Endothelial cell of umbilical vein (primary cell): ENCODE measurements at regions not wholly inside any gene's neighbourhood (a gene's known extent, or its start where the extent isn't known, plus 50 kb on each side); places are given as distances from the start of the nearest gene placed in this dataset.

ENCODE experiments used
- BruUV-seq: library from RNA; stranded (reverse); fragments of 400-500 nt; replicated peaks from 2 replicates; lab custom pipeline; 2021; lab: Mats Ljungman, UMichigan
- CTCF ChIA-PET: fragments of 300-600, 350-600 bp; sonication (Branson Sonifier 250); formaldehyde crosslinking; loops from one replicate; lab custom pipeline; 2021; ENCODE audit warnings: antibody characterized with exemption, inconsistent platforms; lab: Charles Lee
- POLR2A ChIA-PET: fragments of 300-600, 350-600 bp; sonication (Branson Sonifier 250); formaldehyde crosslinking; loops from one replicate; lab custom pipeline; 2021; ENCODE audit warnings: antibody characterized with exemption, inconsistent platforms; lab: Charles Lee
- DNase-seq: peaks from one replicate; pipeline ENCODE4 v3.0.0-alpha.2; 2011; ENCODE audit warnings: low read depth, low spot score
- FAIRE-seq: peaks from 2 replicates; lab custom pipeline; 2011; peaks lifted over from hg19 to GRCh38; lab: Jason Lieb, UNC
- H2AFZ ChIP-seq: 2 replicates; pipeline ENCODE4 v1.6.0; 2012; ENCODE audit warnings: low read depth, low read length, control low read depth, inconsistent platforms
- H3K27ac ChIP-seq: 2 replicates; pipeline ENCODE4 v1.5.1; 2011; ENCODE audit warnings: low read depth, mild to moderate bottlenecking, control low read depth, low read length, moderate library complexity; ENCODE audit not compliant: insufficient read depth
- H3K27me3 ChIP-seq, 2 experiments: 2 replicates each; pipeline versions ENCODE4 v1.6.0 to v1.6.1; 2011; ENCODE audit warnings: low read length in 2 of 2, mixed read lengths in 1 of 2; ENCODE audit not compliant: control insufficient read depth in 2 of 2, insufficient read depth in 2 of 2
- H3K36me3 ChIP-seq, 2 experiments: 2 replicates in 1 of 2; 3 replicates in 1 of 2; pipeline ENCODE4 v1.5.1; 2011; ENCODE audit warnings: low read length in 2 of 2, mild to moderate bottlenecking in 1 of 2, moderate library complexity in 1 of 2; ENCODE audit not compliant: control insufficient read depth in 2 of 2, insufficient read depth in 2 of 2; ENCODE audit errors: extremely low read depth in 1 of 2
- H3K4me1 ChIP-seq: 3 replicates; pipeline ENCODE4 v1.5.1; 2011; ENCODE audit warnings: mild to moderate bottlenecking, low read length; ENCODE audit not compliant: control insufficient read depth, insufficient read depth; ENCODE audit errors: extremely low read depth
- H3K4me2 ChIP-seq: 2 replicates; pipeline ENCODE4 v1.6.1; 2011; ENCODE audit warnings: low read length, control low read depth, mixed read lengths; ENCODE audit not compliant: insufficient read depth
- H3K4me3 ChIP-seq, 3 experiments: fragments of 200-600 bp in 1 of 3; sonication (generic), shearing (Covaris generic) in 1 of 3; replicated peaks in 1 of 3; 2 replicates each; pipeline ENCODE4 v1.5.1; 2011 to 2016; ENCODE audit warnings: control low read depth in 3 of 3, low read length in 3 of 3, mild to moderate bottlenecking in 2 of 3, inconsistent platforms in 1 of 3, low read depth in 1 of 3, moderate library complexity in 1 of 3; ENCODE audit not compliant: insufficient read depth in 1 of 3
- H3K79me2 ChIP-seq: 2 replicates; pipeline ENCODE4 v1.6.0; 2012; ENCODE audit warnings: low read length, inconsistent platforms; ENCODE audit not compliant: control insufficient read depth, insufficient read depth
- H3K9ac ChIP-seq: replicated peaks from 2 replicates; pipeline ENCODE3; 2011; ENCODE audit warnings: low read length, control low read depth; ENCODE audit not compliant: insufficient read depth; ENCODE audit errors: extremely low read depth
- H3K9me1 ChIP-seq: replicated peaks from 3 replicates; pipeline ENCODE4 v1.6.0; 2011; ENCODE audit warnings: mild to moderate bottlenecking, low read length; ENCODE audit not compliant: control insufficient read depth, insufficient read depth; ENCODE audit errors: extremely low read depth
- H3K9me3 ChIP-seq: replicated peaks from 2 replicates; pipeline ENCODE4 v1.5.1; 2012; ENCODE audit warnings: low read length, inconsistent platforms; ENCODE audit not compliant: control insufficient read depth, insufficient read depth
- H4K20me1 ChIP-seq: replicated peaks from 2 replicates; pipeline ENCODE3; 2011; ENCODE audit warnings: mild to moderate bottlenecking, low read length; ENCODE audit not compliant: control insufficient read depth, insufficient read depth; ENCODE audit errors: extremely low read depth
- FOS ChIP-seq: IDR thresholded peaks from 2 replicates; pipeline ENCODE4 v1.6.1; 2011; ENCODE audit warnings: mild to moderate bottlenecking, low read length, moderate library complexity, borderline replicate concordance; ENCODE audit not compliant: insufficient read depth
- GATA2 ChIP-seq: IDR thresholded peaks from 2 replicates; pipeline ENCODE4 v1.7.0; 2011; ENCODE audit warnings: low read depth, mild to moderate bottlenecking, moderate library complexity, mixed read lengths, low read length; ENCODE audit not compliant: insufficient read length, insufficient read depth
- MAX ChIP-seq: IDR thresholded peaks from 2 replicates; pipeline ENCODE4 v1.6.1; 2011; ENCODE audit not compliant: insufficient read depth, insufficient read length
- MYC ChIP-seq: IDR thresholded peaks from one replicate; pipeline ENCODE4 v1.6.1; 2011; ENCODE audit warnings: mild to moderate bottlenecking, low read depth, low read length
- POLR2A ChIP-seq: IDR thresholded peaks from 2 replicates; pipeline ENCODE4 v1.6.1; 2012; ENCODE audit warnings: low read depth, mild to moderate bottlenecking, control low read depth, low read length
- dilution Hi-C: fragments of 300-500 bp; cut with MboI; formaldehyde crosslinking; loops from one replicate; pipeline ENCODE4 v1.15.0; 2019; ENCODE audit warnings: low sequenced_read_pairs; ENCODE audit not compliant: extremely low pct_ligation_motif_present
- intact Hi-C: fragments of 100-400 bp; cut with micrococcal nuclease; formaldehyde crosslinking; loops from one replicate; pipeline ENCODE4 v1.10.0; 2022

- Histone ChIP-seq H3K4me2 (no peak overlapping the region), H2AFZ (no peak overlapping the region), H3K27ac (no peak overlapping the region), H3K9me1 (no peaks in the 10 kb centered on the region), H3K9me3 (no peaks in the 10 kb centered on the region), H3K27me3 (no peaks in the 10 kb centered on the region), H3K4me1 (no peaks in the 10 kb centered on the region), H4K20me1 (no peaks in the 10 kb centered on the region), H3K79me2 (no peaks in the 10 kb centered on the region), H3K9ac (no peak overlapping the region), H3K4me3 (no peak overlapping the region), H3K36me3 (no peaks in the 10 kb centered on the region)
- intact Hi-C loops: no loop called here
- ChIA-PET CTCF (no interaction called here), POLR2A (no interaction called here)
- BruUV-seq: no TSS peak
- FAIRE-seq: no peak
- TF ChIP-seq MYC: no peak
- no peak for TF ChIP-seq POLR2A
- no peak for DNase-seq
- dilution Hi-C loops: no loop called here
Measured at GRCh38 chr3:81013360-81013759, 748.1 kb downstream of the GBE1 start.

GRCh38 chr3:81005992-81006391 is 755.5 kb downstream of the GBE1 start:
- Histone ChIP-seq H3K9me1 (no peaks in the 10 kb centered on the region), H3K79me2 (no peaks in the 10 kb centered on the region), H3K36me3 (no peaks in the 10 kb centered on the region), H3K4me2 (no peak overlapping the region), H3K9ac (no peak overlapping the region), H2AFZ (no peak overlapping the region), H3K27ac (no peak overlapping the region), H3K9me3 (no peaks in the 10 kb centered on the region), H3K4me3 (no peak overlapping the region), H3K4me1 (no peaks in the 10 kb centered on the region), H4K20me1 (no peaks in the 10 kb centered on the region), H3K27me3 (no peaks in the 10 kb centered on the region)
- no peak for FAIRE-seq
- CTCF ChIA-PET: interaction anchor here (0.6 to 1.4 kb wide), 7 partner anchors 11 to 236 kb away, joined by 3 to 10 read pairs (median 3); no protein-coding TSS in a partner anchor
- intact Hi-C loops: no loop called here
- dilution Hi-C loops: no loop called here
- POLR2A ChIA-PET: no interaction called here
- BruUV-seq: no TSS peak
- no peak for DNase-seq
- no peak for TF ChIP-seq POLR2A
- TF ChIP-seq MAX: no peak
- TF ChIP-seq MYC: no peak
- no peak for TF ChIP-seq GATA2
- no peak for TF ChIP-seq FOS
